ENCODE measurements at regions not wholly inside any gene's neighbourhood (a gene's known extent, or its start where the extent isn't known, plus 50 kb on each side); places are given as distances from the start of the nearest gene placed in this dataset.

GRCh38 chr7:31284106-31284505, 56.4 kb downstream of the NEUROD6 start:
- no peak overlapping the region for H3K4me3 ChIP-seq (ENCODE audit: low read depth, low read length)
- no peak for DNase-seq (ENCODE audit: low read depth, low spot score)
- TF ChIP-seq CTCF (IDR thresholded peaks at IDR 0.05; ENCODE audit: low read depth, low read length) = no peak
- in situ Hi-C loops (cut with HindIII; ENCODE audit: low sequenced_read_pairs) = no loop called here

- DNase-seq (ENCODE audit: low read depth, low spot score) = no peak
- no peak for TF ChIP-seq CTCF (IDR thresholded peaks at IDR 0.05; ENCODE audit: low read depth, low read length)
- in situ Hi-C loops (cut with HindIII; ENCODE audit: low sequenced_read_pairs) = no loop called here
- H3K4me3 ChIP-seq (ENCODE audit: low read depth, low read length) = no peak overlapping the region
Observed at GRCh38 chr7:31271641-31272405, 68.7 kb downstream of the NEUROD6 start.

- no peak overlapping the region for H3K4me3 ChIP-seq (ENCODE audit: low read depth, low read length)
- no peak for DNase-seq (ENCODE audit: low read depth, low spot score)
- TF ChIP-seq CTCF (IDR thresholded peaks at IDR 0.05; ENCODE audit: low read depth, low read length) = no peak
- in situ Hi-C loops (cut with HindIII; ENCODE audit: low sequenced_read_pairs) = no loop called here
Observed at GRCh38 chr7:31267486-31267885, 73.0 kb downstream of the NEUROD6 start.

GRCh38 chr7:31263338-31263737, 77.2 kb downstream of the NEUROD6 start:
- H3K4me3 ChIP-seq (ENCODE audit: low read depth, low read length) = no peak overlapping the region
- in situ Hi-C loops (cut with HindIII; ENCODE audit: low sequenced_read_pairs) = no loop called here
- no peak for TF ChIP-seq CTCF (IDR thresholded peaks at IDR 0.05; ENCODE audit: low read depth, low read length)
- DNase-seq (ENCODE audit: low read depth, low spot score) = no peak

GRCh38 chr7:31261341-31261740, 79.2 kb downstream of the NEUROD6 start:
- TF ChIP-seq CTCF (IDR thresholded peaks at IDR 0.05; ENCODE audit: low read depth, low read length) = no peak
- no peak for DNase-seq (ENCODE audit: low read depth, low spot score)
- no peak overlapping the region for H3K4me3 ChIP-seq (ENCODE audit: low read depth, low read length)
- in situ Hi-C loops (cut with HindIII; ENCODE audit: low sequenced_read_pairs) = no loop called here

GRCh38 chr7:31260851-31261250, 79.7 kb downstream of the NEUROD6 start:
- no peak for TF ChIP-seq CTCF (IDR thresholded peaks at IDR 0.05; ENCODE audit: low read depth, low read length)
- no peak overlapping the region for H3K4me3 ChIP-seq (ENCODE audit: low read depth, low read length)
- DNase-seq (ENCODE audit: low read depth, low spot score) = no peak
- in situ Hi-C loops (cut with HindIII; ENCODE audit: low sequenced_read_pairs) = no loop called here
